Tibial nerve (tissue), 4 donors: ENCODE measurements at regions not wholly inside any gene's neighbourhood (a gene's known extent, or its start where the extent isn't known, plus 50 kb on each side); places are given as distances from the start of the nearest gene placed in this dataset.

Experiments used
- EP300 ChIP-seq, 2 donors: sonication (generic); formaldehyde crosslinking; IDR thresholded peaks; one replicate each; pipeline ENCODE4 v1.6.1; 2017; ENCODE audit warnings: antibody characterized with exemption in 2 of 2, mild to moderate bottlenecking in 1 of 2
- POLR2A ChIP-seq, 2 donors: fragments of 450-650 bp; IDR thresholded peaks; one replicate each; pipeline ENCODE4 v1.6.1; 2017; ENCODE audit warnings: antibody characterized with exemption in 2 of 2, mild to moderate bottlenecking in 2 of 2, moderate library complexity in 2 of 2
- TF ChIP-seq, protein P1 (sequence below), 5 experiments: fragments of 200-600 bp in 3 of 5; fragments of 450-650 bp in 2 of 5; sonication (generic) in 3 of 5; IDR thresholded peaks; one replicate each; pipeline ENCODE4 v1.5.1; 2016 to 2019; ENCODE audit warnings: antibody characterized with exemption in 5 of 5, mild to moderate bottlenecking in 3 of 5, moderate library complexity in 2 of 5

DNA sequence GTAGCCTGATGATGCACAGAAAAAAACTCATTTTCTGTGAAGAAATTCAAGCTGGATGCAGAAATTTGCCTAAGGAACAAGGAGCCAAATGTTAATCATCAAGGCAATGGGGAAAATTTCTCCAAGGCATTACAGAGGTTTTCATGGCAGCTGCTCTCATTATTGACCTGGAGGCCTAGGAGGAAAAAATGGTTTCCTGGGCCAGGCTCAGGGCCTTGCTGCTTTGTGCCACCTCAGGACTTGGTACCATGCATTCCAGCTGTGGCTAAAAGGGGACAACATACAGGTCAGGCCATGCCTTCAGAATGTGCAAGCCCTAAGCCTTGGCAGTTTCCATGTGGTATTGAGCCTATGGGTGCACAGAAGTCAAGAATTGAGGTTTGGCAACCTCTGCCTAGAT is 1320.1 kb upstream of the MIR17HG start:
- TF ChIP-seq POLR2A (IDR thresholded peaks at IDR 0.05) (no peak), EP300 (IDR thresholded peaks at IDR 0.05) (no peak)
- TF ChIP-seq, protein P1, sequence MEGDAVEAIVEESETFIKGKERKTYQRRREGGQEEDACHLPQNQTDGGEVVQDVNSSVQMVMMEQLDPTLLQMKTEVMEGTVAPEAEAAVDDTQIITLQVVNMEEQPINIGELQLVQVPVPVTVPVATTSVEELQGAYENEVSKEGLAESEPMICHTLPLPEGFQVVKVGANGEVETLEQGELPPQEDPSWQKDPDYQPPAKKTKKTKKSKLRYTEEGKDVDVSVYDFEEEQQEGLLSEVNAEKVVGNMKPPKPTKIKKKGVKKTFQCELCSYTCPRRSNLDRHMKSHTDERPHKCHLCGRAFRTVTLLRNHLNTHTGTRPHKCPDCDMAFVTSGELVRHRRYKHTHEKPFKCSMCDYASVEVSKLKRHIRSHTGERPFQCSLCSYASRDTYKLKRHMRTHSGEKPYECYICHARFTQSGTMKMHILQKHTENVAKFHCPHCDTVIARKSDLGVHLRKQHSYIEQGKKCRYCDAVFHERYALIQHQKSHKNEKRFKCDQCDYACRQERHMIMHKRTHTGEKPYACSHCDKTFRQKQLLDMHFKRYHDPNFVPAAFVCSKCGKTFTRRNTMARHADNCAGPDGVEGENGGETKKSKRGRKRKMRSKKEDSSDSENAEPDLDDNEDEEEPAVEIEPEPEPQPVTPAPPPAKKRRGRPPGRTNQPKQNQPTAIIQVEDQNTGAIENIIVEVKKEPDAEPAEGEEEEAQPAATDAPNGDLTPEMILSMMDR (IDR thresholded peaks at IDR 0.05), result no peak
